ENCODE measurements at regions not wholly inside any gene's neighbourhood (a gene's known extent, or its start where the extent isn't known, plus 50 kb on each side); places are given as distances from the start of the nearest gene placed in this dataset.

GRCh38 chr3:137099364-137100219 lies 141.8 kb downstream of the IL20RB start:
- no peak for DNase-seq (ENCODE audit: low read depth)
- no peak for TF ChIP-seq CTCF (IDR thresholded peaks at IDR 0.05; ENCODE audit: insufficient read depth, low read depth, low read length)
- no peak overlapping the region for H3K4me3 ChIP-seq (ENCODE audit: low read depth, low read length)

- DNase-seq (ENCODE audit: low read depth): no peak
- TF ChIP-seq CTCF (IDR thresholded peaks at IDR 0.05; ENCODE audit: insufficient read depth, low read depth, low read length): no peak
- H3K4me3 ChIP-seq (ENCODE audit: low read depth, low read length): no peak overlapping the region
Observed at GRCh38 chr3:137100326-137100725, 142.5 kb downstream of the IL20RB start.

- no peak for TF ChIP-seq CTCF (IDR thresholded peaks at IDR 0.05; ENCODE audit: insufficient read depth, low read depth, low read length)
- DNase-seq (ENCODE audit: low read depth): no peak
- H3K4me3 ChIP-seq (ENCODE audit: low read depth, low read length): no peak overlapping the region
Observed at GRCh38 chr3:137103739-137104138, 146.0 kb downstream of the IL20RB start.

- TF ChIP-seq CTCF (IDR thresholded peaks at IDR 0.05; ENCODE audit: insufficient read depth, low read depth, low read length): peak; percentile 59
- DNase-seq (ENCODE audit: low read depth): peak; percentile 70
- no peak overlapping the region for H3K4me3 ChIP-seq (ENCODE audit: low read depth, low read length)
Observed at GRCh38 chr3:137105277-137105977, 147.6 kb downstream of the IL20RB start.

GRCh38 chr3:137106612-137107240 lies 148.9 kb downstream of the IL20RB start:
- no peak overlapping the region for H3K4me3 ChIP-seq (ENCODE audit: low read depth, low read length)
- TF ChIP-seq CTCF (IDR thresholded peaks at IDR 0.05; ENCODE audit: insufficient read depth, low read depth, low read length): no peak
- DNase-seq (ENCODE audit: low read depth): no peak

- TF ChIP-seq CTCF (IDR thresholded peaks at IDR 0.05; ENCODE audit: insufficient read depth, low read depth, low read length): no peak
- DNase-seq (ENCODE audit: low read depth): no peak
- no peak overlapping the region for H3K4me3 ChIP-seq (ENCODE audit: low read depth, low read length)
Observed at GRCh38 chr3:137108699-137109440, 151.1 kb downstream of the IL20RB start.
